ENCODE measurements at regions not wholly inside any gene's neighbourhood (a gene's known extent, or its start where the extent isn't known, plus 50 kb on each side); places are given as distances from the start of the nearest gene placed in this dataset.

DNA sequence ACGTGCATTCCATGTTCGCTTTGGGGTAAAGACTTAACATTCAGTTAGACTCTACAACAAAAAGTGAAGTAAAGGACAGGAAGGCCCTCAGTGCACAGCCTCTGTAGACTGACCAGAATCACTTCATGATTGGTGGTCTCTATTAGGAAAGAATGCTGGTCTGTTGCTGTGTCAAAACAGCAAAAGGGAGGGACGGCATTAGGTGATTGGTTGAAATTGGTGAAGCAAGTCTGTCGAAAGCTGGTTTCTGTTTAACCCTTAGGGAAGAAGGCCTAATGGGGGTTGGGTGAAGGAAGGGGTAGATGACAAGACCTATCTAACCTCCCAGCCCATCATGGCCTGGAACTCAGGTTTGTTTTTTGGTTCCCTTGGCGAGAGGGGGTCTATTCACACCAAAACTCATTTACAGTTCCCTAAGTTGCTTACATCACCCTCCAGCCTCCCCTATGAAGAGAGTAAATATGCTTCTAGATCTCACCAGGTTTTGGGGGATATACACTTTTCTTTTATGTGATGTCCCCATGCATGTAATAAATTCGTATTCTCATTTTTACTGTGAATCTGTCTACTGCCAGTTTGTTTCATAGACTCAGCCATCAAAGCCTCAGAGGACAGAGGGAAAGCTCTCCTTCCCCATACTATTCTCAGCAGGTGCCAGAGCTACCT is 65.6 kb downstream of the TMEM17 start:
- in situ Hi-C loops (cut with MboI; ENCODE audit: low pct_unique_long_range_greater_than_20kb, low sequenced_read_pairs, unreplicated experiment): no loop called here
- DNase-seq (ENCODE audit: low spot score): no peak
- TF ChIP-seq, protein P1, sequence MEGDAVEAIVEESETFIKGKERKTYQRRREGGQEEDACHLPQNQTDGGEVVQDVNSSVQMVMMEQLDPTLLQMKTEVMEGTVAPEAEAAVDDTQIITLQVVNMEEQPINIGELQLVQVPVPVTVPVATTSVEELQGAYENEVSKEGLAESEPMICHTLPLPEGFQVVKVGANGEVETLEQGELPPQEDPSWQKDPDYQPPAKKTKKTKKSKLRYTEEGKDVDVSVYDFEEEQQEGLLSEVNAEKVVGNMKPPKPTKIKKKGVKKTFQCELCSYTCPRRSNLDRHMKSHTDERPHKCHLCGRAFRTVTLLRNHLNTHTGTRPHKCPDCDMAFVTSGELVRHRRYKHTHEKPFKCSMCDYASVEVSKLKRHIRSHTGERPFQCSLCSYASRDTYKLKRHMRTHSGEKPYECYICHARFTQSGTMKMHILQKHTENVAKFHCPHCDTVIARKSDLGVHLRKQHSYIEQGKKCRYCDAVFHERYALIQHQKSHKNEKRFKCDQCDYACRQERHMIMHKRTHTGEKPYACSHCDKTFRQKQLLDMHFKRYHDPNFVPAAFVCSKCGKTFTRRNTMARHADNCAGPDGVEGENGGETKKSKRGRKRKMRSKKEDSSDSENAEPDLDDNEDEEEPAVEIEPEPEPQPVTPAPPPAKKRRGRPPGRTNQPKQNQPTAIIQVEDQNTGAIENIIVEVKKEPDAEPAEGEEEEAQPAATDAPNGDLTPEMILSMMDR (IDR thresholded peaks at IDR 0.05; ENCODE audit: extremely low read depth, insufficient read depth, missing control alignments): no peak

DNA sequence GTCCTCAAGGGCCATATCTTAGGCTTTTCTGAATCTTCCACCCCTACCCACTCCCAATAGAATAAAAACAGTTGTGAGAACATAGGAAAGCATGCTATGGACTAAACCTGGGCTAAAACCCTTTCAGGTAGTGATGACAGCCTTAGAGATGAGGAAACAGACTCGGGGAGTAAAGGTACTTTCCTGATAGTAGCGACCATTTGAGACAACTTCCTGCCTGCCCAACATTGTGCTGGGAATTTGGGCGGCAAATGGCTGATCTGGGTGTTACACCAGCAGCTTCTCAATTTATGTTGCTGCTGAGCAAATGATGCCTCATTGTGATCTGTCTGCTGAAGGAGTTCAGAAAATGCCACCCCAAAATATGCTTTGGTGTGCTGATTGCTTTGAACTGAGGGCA is 66.6 kb downstream of the TMEM17 start:
- in situ Hi-C loops (cut with MboI; ENCODE audit: low pct_unique_long_range_greater_than_20kb, low sequenced_read_pairs, unreplicated experiment): no loop called here

DNA sequence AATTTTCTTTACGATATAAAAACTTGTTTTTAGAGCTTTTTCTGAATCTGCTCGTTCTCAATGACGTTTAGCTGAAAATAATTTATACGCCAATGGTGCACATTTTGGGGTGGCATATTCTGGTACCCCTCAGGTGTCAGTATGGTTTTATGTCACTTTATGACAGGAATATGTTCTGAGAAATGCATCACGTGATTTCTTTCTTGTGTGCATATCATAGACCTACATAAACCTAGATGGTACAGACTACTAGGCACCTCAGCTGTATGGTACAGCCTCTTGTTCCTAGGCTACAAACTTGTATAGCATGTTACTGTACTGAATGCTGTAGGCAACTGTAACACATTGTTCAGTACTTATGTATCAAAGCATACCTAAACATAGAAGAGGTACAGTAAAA is 68.2 kb downstream of the TMEM17 start:
- TF ChIP-seq, protein P1 (IDR thresholded peaks at IDR 0.05; ENCODE audit: extremely low read depth, insufficient read depth, missing control alignments): no peak
- DNase-seq (ENCODE audit: low spot score): no peak
- in situ Hi-C loops (cut with MboI; ENCODE audit: low pct_unique_long_range_greater_than_20kb, low sequenced_read_pairs, unreplicated experiment): no loop called here

More for the DNA sequence above, 66.6 kb downstream of the TMEM17 start:
- no peak for DNase-seq (ENCODE audit: low spot score)
- TF ChIP-seq, protein P1 (IDR thresholded peaks at IDR 0.05; ENCODE audit: extremely low read depth, insufficient read depth, missing control alignments): no peak

DNA sequence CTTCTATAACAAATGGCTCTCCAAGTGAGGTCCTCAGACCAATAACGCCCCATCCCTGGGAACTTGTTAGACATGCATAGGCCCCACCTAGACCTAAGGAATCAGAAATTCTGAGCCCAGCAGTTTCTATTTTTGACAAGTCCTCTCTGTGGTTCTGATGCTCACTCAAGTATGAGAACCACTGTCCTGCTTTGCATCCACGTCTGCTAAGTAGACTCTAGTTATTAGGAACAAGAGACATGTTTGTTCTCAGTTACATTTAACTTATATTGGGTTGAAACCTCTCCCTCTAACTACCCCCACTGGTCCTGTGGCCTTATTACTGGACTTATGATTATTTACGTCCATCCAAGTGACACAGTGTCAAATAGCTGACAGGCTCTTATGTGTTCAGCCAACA is 70.3 kb downstream of the TMEM17 start:
- TF ChIP-seq, protein P1 (IDR thresholded peaks at IDR 0.05; ENCODE audit: extremely low read depth, insufficient read depth, missing control alignments): no peak
- DNase-seq (ENCODE audit: low spot score): peak; percentile 60
- in situ Hi-C loops (cut with MboI; ENCODE audit: low pct_unique_long_range_greater_than_20kb, low sequenced_read_pairs, unreplicated experiment): no loop called here

DNA sequence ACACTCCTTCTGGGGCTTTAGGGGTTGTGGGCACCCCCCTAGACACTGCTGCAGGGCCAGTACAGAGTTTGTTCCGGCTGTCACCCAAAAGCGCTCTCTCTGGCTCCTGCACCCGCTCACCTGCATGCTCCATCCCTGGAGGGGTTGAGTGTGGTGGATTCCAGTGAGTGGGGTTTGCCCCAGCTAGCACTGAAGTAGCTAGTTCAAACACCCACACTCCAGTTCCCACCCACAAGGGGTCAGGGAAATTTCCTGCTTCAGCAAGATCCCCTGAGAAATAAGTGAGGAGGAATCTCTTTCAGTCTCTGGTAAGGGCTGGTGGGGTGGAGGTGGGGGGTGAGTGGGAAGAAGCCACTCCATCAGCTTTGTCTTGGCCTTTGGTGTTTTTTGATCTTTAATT is 73.6 kb downstream of the TMEM17 start:
- in situ Hi-C loops (cut with MboI; ENCODE audit: low pct_unique_long_range_greater_than_20kb, low sequenced_read_pairs, unreplicated experiment): no loop called here
- TF ChIP-seq, protein P1 (IDR thresholded peaks at IDR 0.05; ENCODE audit: extremely low read depth, insufficient read depth, missing control alignments): no peak

DNA sequence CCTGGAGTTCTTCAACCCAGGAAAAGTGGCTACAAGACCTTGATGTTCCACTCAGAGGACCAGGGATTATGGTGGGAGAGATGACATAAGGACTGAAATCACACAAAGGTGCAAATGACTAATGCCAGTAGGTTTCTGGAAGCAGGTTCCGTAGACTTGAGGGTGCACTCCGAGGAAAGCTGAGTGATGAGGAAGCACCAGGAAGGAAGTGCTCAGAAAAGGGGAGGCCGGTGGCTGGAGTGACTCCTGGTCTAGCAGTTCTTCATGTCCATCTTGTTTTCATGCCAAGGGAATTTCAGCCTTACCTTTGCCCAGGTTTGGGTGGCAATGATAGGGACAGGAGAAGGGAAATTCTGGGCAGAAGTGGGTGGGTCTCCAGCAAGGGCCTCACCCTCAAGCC is 74.5 kb downstream of the TMEM17 start:
- no peak for DNase-seq (ENCODE audit: low spot score)
- TF ChIP-seq, protein P1 (IDR thresholded peaks at IDR 0.05; ENCODE audit: extremely low read depth, insufficient read depth, missing control alignments): no peak
- in situ Hi-C loops (cut with MboI; ENCODE audit: low pct_unique_long_range_greater_than_20kb, low sequenced_read_pairs, unreplicated experiment): no loop called here

More for the DNA sequence above, 73.6 kb downstream of the TMEM17 start:
- DNase-seq (ENCODE audit: low spot score): no peak

Data from GM13977 (cell line).